Fibroblast of gingiva (primary cell): ENCODE measurements at regions not wholly inside any gene's neighbourhood (a gene's known extent, or its start where the extent isn't known, plus 50 kb on each side); places are given as distances from the start of the nearest gene placed in this dataset.
"Not testable (repeated sequence)": the region's sequence is repeated elsewhere in the genome, so short reads cannot be mapped to it uniquely, and the experiment has no call there.

Experiments
- DNase-seq: peaks from one replicate; pipeline ENCODE4 v3.0.0-alpha.2; 2011; ENCODE audit warnings: low read depth

DNA sequence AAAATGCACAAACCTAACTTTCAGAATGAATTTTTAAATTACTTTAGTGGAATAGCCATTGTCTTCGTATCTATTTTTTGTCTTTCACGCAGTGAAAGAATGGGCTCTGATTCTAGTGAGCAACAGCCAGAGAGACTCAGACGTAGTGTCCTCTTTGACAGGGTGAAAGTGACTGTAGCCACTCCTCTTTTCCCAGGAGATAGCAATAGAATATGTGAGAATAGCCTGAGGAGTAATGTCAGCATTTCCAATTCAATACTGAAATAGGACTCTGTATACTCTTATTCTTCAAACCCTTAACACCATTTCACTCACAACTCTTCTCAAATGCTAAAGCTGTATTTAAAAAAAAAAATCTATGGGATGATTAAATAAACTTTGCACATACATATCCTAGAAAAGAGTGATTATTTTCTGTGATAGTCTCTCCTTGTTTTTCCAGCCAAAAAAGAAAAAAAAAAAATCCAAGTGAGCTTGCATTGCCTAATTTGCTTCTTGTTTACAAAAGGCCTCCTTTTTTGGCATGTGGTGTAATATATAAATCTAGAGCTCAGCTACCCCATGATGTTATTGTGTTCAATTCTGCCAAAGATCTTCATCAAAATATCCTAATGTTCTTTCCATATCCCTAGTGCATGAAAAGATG, 626.1 kb upstream of the SLITRK6 start:
- peak; percentile 6 for DNase-seq

DNA sequence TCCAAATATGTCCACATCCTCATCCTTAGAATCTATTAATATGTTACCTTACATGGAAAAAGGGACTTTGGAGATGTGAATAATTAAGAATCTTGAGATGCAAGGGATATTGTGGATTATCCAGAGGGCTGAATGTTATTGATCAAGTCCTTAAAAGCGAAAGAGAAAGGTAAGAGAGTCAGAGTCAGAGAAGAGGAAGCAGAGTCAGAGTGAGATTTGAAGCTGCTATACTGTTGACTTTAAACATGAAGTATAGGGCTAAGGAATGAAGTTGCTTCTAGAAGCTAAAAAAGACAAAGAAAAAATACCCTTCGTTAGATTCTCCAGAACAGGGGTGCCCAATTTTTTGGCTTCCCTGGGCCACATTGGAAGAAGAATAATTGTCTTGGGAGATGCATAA, 627.2 kb upstream of the SLITRK6 start:
- DNase-seq: no peak

DNA sequence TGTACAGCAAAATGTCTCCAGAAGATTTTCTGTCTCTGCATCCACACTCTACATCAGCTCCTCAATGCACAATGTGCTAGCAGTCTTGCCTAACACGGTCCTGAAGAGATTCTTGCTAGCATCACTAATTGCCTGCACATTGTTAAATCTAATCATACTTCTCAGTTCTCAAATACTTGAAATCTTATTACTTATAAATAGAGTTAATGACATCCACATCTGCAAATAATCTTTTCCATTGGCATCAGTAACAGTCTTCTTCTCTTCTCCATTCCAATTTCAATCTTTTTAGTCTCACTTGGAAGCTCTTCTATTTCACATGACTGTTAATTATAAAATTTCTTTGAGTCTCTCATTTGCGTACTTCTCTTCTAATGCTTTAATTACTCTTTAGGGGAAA, 630.5 kb upstream of the SLITRK6 start:
- DNase-seq: peak; percentile 5

DNA sequence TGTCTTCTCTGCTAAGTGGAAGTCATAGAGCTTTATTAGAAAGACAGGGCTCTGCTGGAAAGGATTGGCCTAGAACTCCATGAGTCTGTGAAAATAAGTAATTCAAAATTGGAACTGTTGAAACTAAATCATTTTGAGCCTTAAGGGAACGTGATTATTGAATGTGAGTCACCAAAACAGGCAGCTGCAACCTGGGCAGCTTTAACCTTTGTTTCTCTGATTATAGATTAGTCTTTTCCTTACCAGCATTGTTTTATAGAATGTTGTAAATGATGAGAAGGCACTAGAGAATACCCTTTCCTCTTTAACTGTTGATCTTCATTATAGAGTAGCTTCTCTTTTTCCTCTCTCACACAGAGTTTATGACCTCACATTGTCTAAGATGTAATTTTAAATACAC, 638.8 kb upstream of the SLITRK6 start:
- DNase-seq: no peak

DNA sequence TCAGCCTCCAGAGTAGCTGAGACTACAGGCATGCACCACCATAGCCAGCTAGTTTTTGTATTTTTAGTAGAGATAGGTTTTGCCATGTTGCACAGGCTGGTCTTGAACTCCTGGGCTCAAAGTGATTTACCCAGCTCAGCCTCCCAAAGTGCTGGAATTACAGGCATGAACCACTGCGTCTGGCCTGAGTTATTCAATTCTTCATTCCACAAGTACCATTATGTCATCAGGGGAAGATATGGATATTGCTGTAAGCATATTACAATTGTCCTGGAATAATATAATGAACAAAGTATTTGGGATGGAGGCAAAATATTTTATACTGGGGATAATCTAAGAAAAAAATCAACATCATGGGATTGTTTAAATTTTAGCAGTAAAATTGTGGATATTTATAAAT, 646.0 kb upstream of the SLITRK6 start:
- DNase-seq: peak; percentile 6

DNA sequence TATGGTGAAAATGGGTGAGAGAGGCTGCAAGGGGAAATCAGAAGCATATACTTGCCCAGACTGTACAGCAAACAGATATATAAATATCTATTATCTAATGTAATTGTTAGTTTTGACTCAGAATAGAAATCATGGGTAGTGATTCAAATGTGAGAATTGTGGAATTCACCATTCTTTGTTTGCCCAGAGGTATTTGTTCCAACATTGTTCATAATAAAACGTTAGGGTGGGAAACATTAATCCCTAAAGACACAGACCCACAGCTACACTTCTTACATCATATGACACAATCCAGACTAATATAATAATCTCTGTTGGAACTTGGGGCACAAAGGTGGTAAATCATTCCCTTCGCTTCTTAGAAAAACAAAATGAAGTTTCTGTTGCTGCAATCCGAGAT, 646.5 kb upstream of the SLITRK6 start:
- DNase-seq: peak; percentile 54

DNA sequence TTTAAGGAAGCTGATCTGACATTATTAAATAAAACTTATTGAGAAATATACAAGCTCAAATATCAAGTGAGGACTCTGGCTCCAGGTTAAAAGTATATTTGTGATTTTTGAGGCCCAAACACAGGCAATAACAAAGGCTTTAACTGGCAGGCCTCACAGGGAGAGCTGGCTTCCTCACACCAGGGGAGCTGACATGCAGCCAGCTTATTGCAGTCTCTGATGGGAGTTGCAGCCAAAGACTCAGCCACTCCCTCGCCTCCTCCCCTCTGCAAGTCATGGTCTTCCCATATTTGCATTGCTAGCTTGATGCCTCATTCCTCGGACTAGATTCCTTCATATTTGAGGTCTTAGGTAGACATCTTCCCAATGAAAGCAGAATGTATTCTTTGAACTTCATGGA, 647.1 kb upstream of the SLITRK6 start:
- DNase-seq: peak; percentile 88

DNA sequence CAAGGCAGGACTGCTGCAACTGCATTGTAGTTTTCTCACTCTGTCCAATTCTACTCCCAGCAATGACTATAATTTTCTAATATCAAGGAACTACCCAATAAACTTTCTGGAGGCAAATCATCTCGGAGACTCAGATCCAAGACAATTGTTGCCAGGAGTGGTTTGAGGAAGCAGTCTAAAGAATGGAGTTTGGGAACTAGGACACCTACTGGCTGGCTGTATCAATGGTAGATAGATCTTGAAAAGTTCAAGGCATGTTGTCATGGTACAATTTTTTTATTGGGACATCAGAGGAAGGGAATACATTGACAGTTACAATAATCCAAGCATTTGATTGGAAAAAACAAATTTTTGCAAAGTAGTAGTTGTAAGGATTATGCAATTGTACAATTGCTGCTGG, 648.3 kb upstream of the SLITRK6 start:
- DNase-seq: no peak

DNA sequence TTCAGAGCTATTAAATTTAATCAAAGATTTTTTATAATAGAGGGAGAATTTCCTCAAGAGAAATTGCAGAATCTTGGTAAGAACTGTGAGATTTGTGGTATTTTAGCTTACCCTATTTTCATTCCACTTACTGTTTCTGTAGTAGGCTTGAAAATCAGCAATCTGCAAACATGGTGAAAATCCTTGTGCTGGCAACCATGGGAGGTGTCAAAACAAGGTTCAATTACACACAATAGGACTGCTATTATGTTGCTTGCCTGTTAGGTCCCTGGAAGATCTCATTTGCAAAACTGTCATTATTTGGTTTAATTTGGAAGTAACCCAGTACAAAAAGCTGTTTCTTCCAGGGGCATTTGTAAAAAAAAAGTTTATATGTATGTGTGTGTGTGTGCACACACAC, 662.8 kb upstream of the SLITRK6 start:
- no peak for DNase-seq

DNA sequence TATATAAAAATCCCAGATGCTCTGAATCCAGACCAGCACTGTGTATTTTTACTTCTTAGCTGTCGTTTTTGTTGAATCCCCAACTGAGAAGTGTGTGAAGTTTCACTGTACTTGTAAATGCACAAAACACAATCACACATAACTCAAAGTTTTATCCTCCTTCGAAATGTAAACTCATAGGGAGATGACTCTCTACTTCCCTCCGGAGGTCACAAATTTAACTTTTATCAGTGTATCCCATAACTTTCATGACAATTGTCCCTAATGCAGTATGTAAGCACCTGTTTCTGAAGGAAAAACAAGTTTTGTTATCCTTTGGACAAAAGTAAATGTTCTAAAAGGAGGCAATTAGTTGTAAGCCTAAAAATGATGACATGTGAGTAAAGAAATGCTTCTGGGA, 665.0 kb upstream of the SLITRK6 start:
- peak; percentile 3 for DNase-seq

DNA sequence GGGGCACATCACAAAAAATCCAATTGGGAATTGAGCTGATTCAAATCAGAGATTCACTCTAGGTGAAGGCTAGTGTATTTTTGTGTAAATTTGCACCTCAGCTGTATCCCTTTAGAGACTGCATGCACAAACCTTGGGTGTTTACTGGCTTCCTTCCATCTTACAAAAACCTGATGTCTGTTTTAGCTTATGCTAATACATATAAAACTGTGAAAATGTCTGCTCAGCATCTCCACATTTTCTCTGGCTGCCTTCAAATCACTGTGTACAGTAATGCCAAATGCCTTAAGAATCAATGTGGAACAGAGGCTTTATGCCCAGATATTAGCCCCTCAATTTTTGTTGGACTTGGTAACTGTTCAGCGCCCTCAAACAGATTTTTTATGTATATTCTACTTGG, 675.8 kb upstream of the SLITRK6 start:
- DNase-seq: no peak

DNA sequence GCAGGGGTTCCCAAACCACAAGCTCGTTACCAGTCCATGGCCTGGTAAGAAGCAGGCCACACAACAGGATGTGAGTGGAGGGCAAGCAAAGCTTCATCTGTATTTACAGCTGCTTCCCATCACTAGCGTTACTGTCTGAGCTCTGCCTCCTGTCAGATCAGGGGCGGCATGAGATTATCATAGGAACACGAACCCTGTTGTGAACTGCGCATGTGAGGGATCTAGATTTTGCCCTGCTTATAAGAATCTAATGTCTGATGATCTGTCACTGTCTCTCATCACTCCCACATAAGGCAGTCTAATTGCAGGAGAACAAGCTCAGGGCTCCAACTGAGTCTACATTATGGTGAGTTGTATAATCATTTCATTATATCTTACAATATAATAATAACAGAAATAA, 677.4 kb upstream of the SLITRK6 start:
- DNase-seq: no peak

DNA sequence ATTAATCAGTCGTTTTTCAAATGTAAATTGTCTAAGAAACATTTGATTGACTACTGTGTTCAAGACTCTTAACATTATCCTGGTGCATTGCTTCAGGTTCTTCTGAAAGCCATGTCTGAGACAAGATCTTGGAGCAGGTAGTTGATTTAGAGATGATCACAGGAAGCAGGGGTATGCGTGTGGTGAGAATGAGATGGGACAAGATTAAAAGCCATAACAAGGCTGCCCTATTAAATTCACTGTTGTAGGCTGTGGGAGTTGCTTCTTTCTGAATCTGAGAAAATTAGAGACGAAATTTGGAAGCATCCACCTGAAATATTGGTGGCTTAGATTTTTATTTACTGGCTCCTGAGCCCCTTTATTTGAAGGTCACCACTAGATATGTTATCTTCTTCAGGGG, 687.4 kb upstream of the SLITRK6 start:
- DNase-seq: no peak

DNA sequence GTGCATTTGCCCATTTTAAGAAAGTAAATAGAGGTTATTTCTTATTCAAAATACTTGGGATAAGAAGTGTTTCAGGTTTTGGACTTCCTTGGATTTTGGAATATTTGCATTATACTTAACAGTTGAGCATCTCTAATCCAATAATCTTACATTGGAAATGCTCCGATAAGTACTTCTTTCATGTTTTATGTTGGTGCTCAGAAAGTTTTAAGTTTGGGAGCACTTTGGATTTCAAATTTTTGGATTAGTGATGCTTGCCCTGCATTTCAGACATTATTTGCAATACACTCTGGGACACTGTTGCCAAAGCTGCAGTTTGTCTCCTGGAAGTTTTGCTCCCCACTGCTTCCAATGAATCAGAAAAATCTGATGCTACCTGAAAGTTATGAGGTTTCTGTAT, 691.9 kb upstream of the SLITRK6 start:
- DNase-seq: no peak

DNA sequence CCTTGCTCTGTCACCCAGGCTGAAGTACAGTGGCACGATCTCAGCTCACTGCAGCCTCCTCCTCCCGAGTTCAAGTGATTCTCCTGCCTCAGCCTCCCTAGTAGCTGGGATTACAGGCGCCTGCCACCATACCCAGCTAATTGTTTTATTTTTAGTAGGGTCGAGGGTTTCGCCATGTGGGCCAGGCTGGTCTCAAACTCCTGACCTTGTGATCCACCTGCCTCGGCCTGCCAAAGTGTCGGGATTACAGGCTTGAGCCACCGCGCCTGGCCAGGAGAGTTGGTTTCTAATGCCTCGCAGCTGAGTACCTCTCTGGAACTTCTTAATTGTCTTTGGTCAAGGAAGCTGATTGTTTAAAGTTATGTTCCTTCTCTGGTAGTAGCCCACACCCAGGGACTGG, 702.7 kb upstream of the SLITRK6 start:
- not testable (repeated sequence) for DNase-seq

DNA sequence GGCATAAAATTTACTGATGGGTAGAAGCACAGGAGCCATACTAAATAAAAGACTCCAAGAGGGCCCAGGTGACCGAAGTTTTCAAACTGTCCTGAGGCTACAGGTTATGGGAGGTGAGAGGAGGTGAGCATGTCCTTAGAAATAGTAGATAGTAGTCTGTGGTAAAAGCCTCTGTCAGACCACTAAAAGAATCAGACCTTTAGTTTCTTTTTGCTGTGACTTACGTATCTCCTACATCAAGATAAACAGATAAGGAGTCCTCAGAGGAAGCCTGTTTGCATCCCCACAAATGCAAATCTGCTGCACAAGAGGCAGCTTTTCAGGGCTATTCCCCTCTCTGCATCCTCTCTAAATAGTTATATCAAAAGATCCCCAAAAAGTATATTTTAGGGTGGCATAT, 711.6 kb upstream of the SLITRK6 start:
- no peak for DNase-seq

DNA sequence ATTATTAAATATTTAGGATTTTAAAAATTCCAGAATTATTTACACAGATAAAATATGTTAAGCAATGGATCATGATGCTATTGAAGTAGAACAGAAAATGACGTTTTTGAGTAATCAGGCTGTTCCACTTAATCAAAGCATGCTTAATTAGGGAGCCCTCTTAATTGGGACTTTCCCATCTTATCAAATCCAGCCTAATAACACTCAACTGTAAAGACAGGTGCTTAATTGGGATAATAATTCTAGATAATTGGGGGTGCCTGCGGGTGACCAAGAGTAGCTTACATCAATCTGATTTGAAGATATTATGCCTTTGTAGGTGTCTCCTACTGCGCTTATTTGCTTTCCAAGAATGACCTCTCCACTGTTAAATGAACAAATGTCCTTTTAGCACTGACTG, 742.2 kb upstream of the SLITRK6 start:
- DNase-seq: no peak

DNA sequence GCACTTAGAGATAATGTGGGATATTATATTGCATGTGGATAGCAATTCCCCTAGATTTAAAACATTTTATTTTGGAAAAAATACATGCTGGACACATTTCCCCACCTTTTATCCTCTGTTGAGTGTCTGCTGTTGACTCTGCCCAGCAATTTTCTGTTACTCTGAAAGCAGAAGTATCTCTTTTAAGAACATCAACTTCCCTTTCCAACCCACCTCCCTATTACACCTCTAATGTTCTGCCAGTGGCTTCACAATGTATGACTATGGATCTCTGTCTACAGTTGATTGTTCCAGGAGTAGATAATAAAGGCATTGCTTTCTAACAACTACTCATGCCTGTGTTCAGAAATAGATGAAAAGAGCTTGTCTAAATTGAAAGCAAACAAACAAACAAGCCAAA, 754.8 kb upstream of the SLITRK6 start:
- no peak for DNase-seq

DNA sequence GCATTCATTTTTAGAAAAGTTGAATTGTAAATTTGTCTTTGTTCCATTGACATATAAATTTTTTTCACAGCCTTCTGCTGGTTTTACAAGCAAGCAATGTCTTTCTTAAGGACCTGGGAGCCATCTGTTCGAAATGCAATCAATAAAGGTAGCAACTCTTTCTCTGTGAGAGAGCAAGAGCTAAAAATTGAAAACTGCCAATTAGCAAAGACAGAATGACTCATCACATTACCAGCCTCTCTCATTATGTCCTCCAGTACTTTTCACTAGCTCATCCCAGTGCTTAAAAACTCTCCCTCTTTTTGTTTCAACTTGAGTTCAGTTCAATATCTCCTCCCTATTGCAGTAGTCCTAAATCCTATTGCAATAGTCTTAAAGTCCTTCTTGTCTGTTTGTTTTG, 760.7 kb upstream of the SLITRK6 start:
- DNase-seq: no peak

DNA sequence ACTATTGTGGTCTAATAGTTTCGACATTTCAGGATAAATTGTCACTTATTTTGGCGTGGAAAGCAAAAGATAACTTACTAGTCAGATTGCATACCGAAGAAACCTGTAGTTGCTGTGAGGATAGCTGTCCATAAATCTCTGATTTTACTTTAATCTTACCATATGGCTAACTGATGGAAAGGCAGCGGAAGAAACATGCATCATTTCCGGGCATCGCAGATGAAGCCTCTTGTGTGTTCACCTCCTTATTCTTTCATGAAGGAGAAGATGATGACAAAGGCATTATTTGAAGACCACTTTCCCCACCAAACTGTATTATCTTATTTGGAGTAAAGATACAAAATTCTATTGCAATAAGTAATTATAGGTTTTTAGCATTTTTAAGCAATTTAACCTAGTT, 763.6 kb upstream of the SLITRK6 start:
- DNase-seq: no peak

DNA sequence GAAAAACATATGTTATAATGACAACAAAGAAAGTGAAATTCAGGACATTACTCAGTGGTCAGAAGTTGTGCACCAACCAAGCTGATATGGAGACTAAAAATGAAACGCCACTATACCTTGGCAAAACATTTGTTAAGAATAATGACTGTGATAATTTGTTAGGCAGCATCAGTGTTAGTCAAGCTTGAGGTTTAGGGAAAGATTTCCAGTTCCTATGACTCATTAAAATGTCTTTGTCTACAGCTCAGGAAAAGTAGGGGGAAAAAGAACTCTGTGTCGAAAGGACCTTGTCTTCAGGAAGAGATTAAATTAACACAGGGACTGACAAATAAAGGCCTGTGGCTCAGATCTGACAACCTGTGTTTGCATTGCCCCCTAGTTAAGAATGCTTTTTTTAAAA, 764.1 kb upstream of the SLITRK6 start:
- DNase-seq: peak; percentile 33

DNA sequence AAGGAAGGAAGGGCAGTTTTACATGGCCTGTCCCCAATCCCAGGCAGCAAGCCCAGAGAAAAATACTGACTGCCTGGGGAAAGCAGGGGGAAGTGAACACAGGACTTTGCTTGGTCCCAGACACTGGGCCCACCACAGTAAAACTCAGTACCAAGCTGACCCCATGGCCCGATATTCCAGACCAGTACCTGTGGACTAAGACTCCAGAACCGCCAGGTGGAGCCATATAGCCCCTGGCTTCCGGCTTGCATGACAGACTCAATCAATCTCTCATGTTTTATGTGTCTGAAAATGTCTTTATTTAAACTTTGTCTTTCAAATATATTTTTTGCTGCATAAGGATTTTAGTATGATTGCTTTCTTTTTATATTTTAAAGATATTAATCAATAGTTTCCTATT, 767.9 kb upstream of the SLITRK6 start:
- DNase-seq: no peak

DNA sequence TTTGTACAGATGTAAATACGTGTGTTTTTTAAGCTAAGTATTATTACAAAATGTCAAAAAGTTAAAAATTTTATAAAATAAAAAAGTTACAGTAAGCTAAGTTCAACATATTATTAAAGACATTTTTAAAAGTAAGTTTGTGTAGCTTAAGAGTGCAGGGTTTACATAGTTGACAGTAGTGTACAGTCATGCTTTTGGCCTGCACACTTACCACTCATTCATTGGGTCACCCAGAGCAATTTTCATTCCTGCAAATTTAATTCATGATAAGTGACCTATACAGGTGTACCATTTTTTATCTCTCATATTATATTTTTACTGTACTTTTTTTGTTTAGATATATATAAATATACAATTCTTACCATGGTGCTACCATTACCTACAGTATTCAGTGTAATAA, 769.9 kb upstream of the SLITRK6 start:
- DNase-seq: no peak

DNA sequence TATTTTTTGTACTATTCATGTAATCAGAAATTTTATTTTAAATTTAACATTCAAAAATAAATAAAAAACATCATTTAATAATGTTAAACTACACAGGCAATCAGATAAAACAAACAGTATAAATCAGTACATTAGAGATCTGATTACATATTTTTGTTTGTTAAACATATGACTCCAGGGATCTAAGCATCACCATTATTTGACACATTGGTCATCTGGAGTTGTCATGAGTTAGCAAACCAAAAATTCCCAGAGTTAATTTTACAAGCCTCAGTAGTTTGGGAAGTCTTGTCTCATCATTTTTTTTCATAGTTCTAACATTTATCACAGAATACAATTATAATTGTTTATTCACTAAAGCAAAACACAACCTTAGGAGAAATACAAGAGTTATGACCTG, 770.8 kb upstream of the SLITRK6 start:
- DNase-seq: no peak

DNA sequence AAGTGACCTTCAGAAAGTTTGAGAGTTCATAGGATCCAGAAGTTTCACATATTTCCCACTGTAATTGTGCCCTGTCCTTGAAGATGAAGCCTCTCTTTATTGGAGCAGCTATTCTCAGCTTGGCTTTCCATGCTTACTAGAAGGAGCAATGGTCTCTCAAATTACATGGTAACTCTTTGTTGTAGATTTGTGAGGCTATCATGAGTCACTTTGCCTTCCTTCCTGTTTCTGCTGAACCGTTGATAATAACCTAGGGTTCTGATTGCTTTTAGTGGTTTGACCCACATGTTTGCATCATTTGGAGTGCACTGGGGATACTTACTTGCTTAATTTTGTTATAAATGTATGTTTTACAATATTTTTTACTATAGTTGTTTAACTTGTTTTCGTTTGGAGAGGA, 772.9 kb upstream of the SLITRK6 start:
- DNase-seq: no peak
